T-helper 1 cell (primary cell): ENCODE measurements at regions not wholly inside any gene's neighbourhood (a gene's known extent, or its start where the extent isn't known, plus 50 kb on each side); places are given as distances from the start of the nearest gene placed in this dataset.

ENCODE experiments used
- DNase-seq, 5 donors: peaks; one replicate each; pipeline ENCODE4 v3.0.0-alpha.2; 2012 to 2020

- no peak for DNase-seq
These were observed 1985.1 kb upstream of the CELF4 start for GRCh38 chr18:39550701-39551100.

GRCh38 chr18:39549144-39549543 lies 1983.5 kb upstream of the CELF4 start:
- no peak for DNase-seq

GRCh38 chr18:39531659-39532058 lies 1966.1 kb upstream of the CELF4 start:
- no peak for DNase-seq

DNA sequence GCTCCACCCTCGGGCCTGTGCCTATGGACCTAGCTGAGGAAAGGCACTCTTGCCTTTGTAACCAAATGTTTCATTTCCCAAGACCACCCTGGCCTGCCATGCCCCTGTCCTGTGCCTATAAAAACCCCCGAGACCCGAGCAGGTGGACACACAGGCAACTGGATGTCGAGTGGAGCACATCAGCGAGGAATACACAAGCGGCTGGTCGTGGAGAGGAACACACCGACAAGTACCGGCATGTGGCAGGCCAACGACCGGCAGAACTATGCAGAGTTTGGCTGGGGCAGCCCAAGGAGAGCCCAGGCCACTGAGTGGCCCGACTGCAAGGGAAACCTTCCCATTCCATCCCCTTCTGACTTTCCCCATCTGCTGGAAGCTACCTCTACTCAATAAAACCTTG lies 1963.8 kb upstream of the CELF4 start:
- no peak for DNase-seq

DNA sequence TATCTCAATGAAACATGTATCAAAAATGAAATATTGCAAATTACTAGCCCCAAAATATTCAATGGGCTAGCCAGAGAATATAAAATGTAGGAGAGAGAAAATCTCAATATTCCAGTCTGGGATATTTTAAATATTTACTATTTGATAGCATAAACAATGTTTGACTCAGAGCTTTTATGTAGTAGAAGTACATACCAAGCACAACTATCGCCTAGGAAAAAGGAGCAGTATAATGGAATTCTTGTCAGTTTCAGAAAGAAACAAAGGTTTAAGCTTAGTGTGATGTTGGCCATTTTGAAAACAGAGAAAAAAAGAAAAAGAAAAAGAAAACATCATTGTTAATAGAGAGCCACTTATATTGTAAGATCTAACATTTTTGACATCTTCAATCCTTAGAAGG lies 1961.9 kb upstream of the CELF4 start:
- DNase-seq, result no peak

DNA sequence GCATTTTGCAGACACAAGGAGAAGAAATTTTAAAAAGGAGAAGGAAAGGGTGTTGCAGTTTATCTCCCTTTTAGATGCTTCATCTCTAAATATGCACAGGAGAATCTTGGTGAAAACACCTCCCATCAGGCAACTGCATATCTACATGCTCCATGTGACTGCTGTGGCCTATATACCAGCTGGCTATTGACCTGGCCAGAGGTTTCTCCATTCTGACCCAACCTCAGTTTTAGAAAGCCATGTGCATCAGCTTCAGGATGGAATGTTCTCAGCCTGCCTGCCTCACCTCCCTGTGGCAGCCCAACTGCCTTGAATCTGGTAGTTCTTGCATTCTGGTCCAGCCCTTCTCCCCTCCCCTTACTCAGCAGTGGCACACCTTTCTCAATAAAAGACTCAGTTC lies 1958.8 kb upstream of the CELF4 start:
- DNase-seq, result no peak

DNA sequence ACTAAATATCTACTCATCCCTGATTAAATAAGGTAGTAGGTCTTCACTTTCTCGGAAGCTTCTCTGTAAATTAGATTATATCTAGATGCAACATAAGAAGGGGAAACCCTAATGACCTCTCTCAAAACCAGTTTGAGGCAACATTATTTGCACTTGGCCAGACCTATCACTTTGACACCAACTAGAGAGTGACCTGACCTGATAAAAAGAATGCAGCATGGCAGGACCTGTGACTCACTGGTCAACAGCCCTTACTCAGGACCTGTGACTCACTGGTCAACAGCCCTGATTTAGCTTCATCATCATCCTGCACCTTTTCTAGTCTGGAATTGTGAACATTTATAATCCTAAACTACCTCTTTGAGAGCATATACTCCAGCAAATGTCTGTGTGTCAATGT lies 1957.7 kb upstream of the CELF4 start:
- DNase-seq, result no peak

DNA sequence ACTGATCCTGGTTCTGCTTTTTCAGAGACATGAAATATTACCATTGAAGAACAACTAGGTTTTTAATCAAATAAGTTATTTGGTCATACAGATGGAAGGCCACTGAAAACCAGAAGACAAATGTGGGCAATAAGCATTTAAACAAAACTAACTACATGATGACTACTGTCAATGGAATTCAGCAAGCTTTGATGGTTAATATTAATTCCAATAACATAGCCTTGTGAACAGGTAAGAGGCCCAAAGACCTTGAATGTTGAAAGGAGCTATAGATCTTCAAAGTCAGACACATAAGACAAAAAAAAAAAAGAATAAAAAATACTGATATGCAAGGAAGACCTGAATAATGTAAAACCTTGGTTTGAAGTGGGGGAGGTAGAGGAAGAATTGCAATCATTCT lies 1955.6 kb upstream of the CELF4 start:
- no peak for DNase-seq

- DNase-seq, result no peak
These were observed 1954.1 kb upstream of the CELF4 start for GRCh38 chr18:39519741-39520140.

GRCh38 chr18:39515299-39515698 lies 1949.7 kb upstream of the CELF4 start:
- no peak for DNase-seq

DNA sequence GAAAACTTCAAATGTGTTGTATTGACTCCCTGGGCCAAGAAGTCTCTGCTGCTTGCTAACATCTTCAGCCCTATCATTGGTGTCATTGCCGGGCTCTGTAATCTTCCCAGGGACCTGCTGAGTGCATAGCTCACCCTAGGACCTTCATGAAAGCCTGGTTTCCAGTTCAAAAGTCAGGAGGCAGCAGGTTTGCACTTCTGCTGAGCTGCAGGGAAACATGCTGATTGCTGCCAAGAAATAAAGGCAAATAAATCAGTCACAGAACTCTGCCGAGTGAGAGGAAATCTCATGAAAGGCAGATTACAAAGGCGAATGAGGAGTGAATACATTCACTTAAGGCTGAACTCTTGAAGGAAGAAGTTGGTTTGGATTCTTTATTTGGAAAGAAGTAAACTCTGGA lies 1947.6 kb upstream of the CELF4 start:
- DNase-seq, result no peak

DNA sequence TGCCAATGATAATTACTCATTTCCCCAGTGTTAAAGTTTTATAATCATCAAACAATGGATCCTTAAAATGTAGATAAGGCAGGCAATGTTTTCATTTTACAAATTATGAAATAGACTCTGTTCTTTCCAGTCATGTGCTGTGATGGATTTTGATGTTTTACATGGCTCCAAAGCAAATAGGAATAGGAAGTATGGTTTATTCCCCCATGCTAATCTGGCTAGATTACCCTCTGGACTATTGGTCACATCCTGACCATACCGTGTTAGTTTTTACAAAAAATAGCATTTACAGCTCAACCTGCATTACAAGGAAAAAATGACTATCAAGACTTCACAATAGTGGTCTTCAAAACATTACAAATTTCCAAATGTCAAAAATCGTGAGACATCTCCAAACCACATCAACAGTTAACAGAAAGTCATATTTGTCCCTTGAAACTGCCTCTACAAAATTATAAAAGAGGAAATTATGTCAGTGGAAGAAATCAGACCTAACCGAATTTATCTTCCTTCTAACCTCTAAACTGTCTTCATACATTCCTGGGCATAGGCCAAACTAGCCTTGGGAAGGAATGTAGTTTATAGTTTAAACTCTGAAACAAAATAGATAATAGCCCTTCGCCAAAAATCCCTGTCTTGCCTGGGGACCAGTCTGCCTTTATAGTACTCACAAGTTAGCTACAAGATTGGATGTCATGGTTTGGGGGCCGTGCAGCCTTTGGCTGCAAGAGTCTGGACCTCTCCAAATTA lies 1941.2 kb upstream of the CELF4 start:
- no peak for DNase-seq

GRCh38 chr18:39500306-39500705 lies 1934.7 kb upstream of the CELF4 start:
- DNase-seq, result no peak

DNA sequence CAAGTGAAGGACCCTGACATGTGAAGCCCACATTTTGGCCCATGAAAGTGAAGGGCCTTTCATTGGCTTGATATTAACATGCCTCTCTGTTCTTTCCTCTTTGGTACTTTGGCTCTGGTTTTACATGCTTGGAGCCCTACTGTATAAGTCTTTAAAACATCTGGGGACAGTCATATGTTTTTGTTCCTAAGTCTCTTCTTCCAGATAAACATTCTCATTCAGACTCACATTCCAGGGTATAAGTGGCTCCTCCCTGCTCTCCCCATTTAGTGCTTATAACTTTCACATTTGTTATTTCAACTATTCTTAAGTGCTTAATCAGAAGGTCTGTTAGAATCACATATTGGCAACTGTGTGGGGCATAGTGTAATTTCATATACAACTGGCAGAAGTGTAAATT lies 1932.2 kb upstream of the CELF4 start:
- DNase-seq, result no peak

- DNase-seq, result no peak
These were observed 1931.4 kb upstream of the CELF4 start for GRCh38 chr18:39496986-39497385.

GRCh38 chr18:39494211-39494896 lies 1928.8 kb upstream of the CELF4 start:
- DNase-seq, result no peak

DNA sequence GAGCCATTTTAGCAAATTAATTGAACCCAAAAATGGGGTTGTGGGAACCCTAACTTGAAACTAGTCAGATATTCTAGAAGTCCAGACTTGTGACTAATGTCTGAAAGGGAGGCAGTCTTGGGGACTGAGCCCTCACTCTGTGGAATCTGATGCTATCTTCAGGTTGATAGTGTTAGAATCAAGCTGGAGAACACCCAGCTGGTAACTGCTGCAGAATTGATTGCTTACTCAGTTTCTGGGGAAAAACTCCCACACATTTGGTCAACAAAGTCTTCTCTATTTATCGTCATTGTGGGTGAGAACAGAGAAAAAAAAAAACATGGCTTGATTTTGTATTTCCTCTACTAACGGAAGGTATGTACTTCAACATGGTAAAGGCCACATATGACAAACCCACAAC lies 1925.8 kb upstream of the CELF4 start:
- no peak for DNase-seq

GRCh38 chr18:39489431-39489830 lies 1923.8 kb upstream of the CELF4 start:
- no peak for DNase-seq

DNA sequence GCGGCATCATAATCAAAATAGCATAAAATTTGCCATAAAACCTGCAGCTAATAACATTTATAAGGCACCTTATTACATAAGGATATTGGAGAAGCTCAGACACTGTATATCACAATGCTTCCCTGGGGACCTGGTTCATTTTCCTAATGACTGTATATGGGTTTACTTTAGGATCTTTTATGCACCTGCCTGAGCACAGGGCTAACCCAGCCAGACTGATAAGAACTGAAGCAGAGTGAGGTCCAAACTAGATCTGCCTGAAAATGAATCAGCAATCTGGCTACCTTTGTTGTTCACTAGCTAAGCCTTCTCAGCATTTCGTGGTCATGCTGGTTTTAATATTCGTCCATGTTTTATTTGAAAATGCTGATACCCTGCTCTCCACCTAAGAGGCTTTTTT lies 1922.3 kb upstream of the CELF4 start:
- DNase-seq, result no peak

DNA sequence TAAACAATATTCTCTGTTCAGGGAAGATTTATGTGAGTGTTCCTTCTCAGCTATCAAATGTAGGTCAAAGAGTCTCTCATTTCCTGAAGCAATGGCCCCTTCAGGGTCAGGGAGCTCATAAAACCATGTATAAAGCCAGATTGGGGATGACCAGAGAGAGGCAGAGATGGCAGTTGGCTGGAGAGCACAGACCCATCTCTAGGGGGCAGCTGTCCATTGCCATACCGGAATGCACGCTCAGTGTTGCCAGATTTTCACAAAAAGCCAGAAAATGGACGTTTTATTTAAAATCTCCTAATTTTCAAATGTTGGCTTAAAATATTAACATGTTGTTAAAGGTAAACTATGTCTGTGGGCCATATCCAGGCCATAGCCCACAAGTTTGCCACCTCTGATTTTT lies 1920.7 kb upstream of the CELF4 start:
- DNase-seq, result no peak

DNA sequence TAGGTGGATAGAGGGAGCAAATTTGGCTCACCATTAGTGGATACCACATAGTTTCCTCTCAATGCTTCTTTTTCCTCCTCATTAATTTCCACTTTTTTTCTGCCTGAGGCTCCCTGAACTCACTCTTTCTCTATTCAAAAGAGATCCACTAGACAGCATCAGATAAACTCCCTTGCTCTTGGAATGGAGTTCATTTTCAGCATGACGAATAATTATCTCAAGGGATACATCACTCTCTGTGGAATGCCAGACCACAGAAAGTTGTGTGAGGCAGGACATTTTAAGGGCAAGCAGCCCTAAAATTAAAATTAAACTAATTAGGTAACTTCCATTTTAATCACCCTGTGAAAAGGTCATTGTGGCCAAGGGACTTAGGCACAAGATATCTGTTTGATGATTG lies 1920.1 kb upstream of the CELF4 start:
- no peak for DNase-seq

GRCh38 chr18:39481281-39481680 lies 1915.7 kb upstream of the CELF4 start:
- DNase-seq, result no peak

DNA sequence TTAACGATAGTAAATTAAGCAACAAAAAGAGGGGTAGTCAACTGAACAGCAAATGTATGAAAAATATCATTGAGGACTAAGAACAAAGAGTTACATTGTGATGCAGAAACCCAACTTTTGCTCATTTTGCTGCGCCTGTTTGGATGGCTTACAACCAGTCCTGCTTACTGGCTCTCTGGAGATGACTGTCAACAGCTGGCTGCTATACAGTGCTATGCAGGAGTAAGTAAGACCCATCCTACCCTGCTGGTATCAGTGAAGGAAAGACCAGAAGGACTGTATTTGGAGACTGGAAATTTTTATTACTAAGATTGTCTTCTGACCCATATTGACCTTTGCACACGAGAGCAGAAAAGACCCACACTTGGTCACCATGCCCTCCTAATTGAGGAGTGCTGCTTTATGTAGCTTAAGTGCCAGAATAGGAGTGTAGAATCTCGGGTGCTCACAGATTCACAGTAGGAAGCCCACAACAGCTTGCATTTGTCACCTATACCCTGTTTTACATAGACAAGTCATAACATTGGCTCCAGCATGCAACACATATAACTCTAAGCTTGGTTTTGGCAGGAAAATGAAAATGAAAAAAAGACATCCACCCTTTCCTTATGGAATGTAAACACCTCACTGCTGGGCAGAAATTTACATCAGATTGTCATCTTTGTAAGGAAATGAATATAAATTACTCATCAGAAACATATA lies 1915.0 kb upstream of the CELF4 start:
- no peak for DNase-seq

- no peak for DNase-seq
These were observed 1898.4 kb upstream of the CELF4 start for GRCh38 chr18:39464006-39464405.
